H9 (cell line): ENCODE measurements at regions not wholly inside any gene's neighbourhood (a gene's known extent, or its start where the extent isn't known, plus 50 kb on each side); places are given as distances from the start of the nearest gene placed in this dataset.
"Not testable (repeated sequence)": the region's sequence is repeated elsewhere in the genome, so short reads cannot be mapped to it uniquely, and the experiment has no call there.

Experiments used
- DNase-seq: peaks from one replicate; pipeline ENCODE4 v3.0.0-alpha.2; 2017
- H2AFZ ChIP-seq: one replicate; pipeline ENCODE4 v1.6.1; 2013; ENCODE audit warnings: mild to moderate bottlenecking, low read length, control low read depth, moderate library complexity
- H2AK5ac ChIP-seq: 2 replicates; pipeline ENCODE4 v1.6.1; 2013; ENCODE audit warnings: low read length, control low read depth, mixed read lengths; ENCODE audit not compliant: insufficient read length
- H2BK120ac ChIP-seq: one replicate; pipeline ENCODE4 v1.6.1; 2013; ENCODE audit warnings: low read depth, mild to moderate bottlenecking, low read length, control low read depth, inconsistent platforms; ENCODE audit not compliant: poor library complexity, severe bottlenecking
- H2BK12ac ChIP-seq: 2 replicates; pipeline ENCODE4 v1.6.1; 2013; ENCODE audit warnings: low read length, control low read depth, mixed read lengths, low read depth; ENCODE audit not compliant: insufficient read length
- H2BK15ac ChIP-seq: 2 replicates; pipeline ENCODE4 v1.6.1; 2013; ENCODE audit warnings: low read depth, low read length, control low read depth
- H2BK20ac ChIP-seq: one replicate; pipeline ENCODE4 v1.6.1; 2013; ENCODE audit warnings: low read depth, mild to moderate bottlenecking, low read length, control low read depth, inconsistent platforms; ENCODE audit not compliant: poor library complexity, severe bottlenecking
- H2BK5ac ChIP-seq: 2 replicates; pipeline ENCODE4 v1.6.1; 2013; ENCODE audit warnings: low read length, control low read depth, mixed read lengths; ENCODE audit not compliant: insufficient read length
- H3K14ac ChIP-seq: 2 replicates; pipeline ENCODE4 v1.6.1; 2013; ENCODE audit warnings: low read length, control low read depth; ENCODE audit not compliant: insufficient read depth
- H3K18ac ChIP-seq: 2 replicates; pipeline ENCODE4 v1.6.1; 2013; ENCODE audit warnings: low read depth, mild to moderate bottlenecking, mixed read lengths, low read length, control low read depth; ENCODE audit not compliant: insufficient read length
- H3K23ac ChIP-seq: 2 replicates; pipeline ENCODE4 v1.6.1; 2013; ENCODE audit warnings: low read length, control low read depth, mixed read lengths, low read depth; ENCODE audit not compliant: insufficient read length
- H3K23me2 ChIP-seq: 2 replicates; pipeline ENCODE4 v1.6.1; 2013; ENCODE audit warnings: low read depth, mild to moderate bottlenecking, mixed read lengths, low read length, control low read depth; ENCODE audit not compliant: insufficient read length, poor library complexity, severe bottlenecking
- H3K27ac ChIP-seq: 2 replicates; pipeline ENCODE4 v1.5.1; 2013; ENCODE audit warnings: low read length, control low read depth, mixed read lengths, low read depth; ENCODE audit not compliant: insufficient read length
- H3K27me3 ChIP-seq: 2 replicates; pipeline ENCODE4 v1.6.1; 2013; ENCODE audit warnings: low read length, control low read depth, inconsistent platforms; ENCODE audit not compliant: insufficient read depth
- H3K4ac ChIP-seq: 2 replicates; pipeline ENCODE4 v1.6.1; 2013; ENCODE audit warnings: low read depth, mild to moderate bottlenecking, control low read depth, inconsistent platforms, low read length, moderate library complexity
- H3K4me1 ChIP-seq: 2 replicates; pipeline ENCODE4 v1.6.1; 2013; ENCODE audit warnings: low read length, control low read depth, inconsistent platforms; ENCODE audit not compliant: insufficient read depth
- H3K4me2 ChIP-seq: 2 replicates; pipeline ENCODE4 v1.6.1; 2013; ENCODE audit warnings: low read length, control low read depth, mixed read lengths; ENCODE audit not compliant: insufficient read length, insufficient read depth
- H3K56ac ChIP-seq: 2 replicates; pipeline ENCODE4 v1.6.1; 2013; ENCODE audit warnings: low read depth, mild to moderate bottlenecking, mixed read lengths, low read length, control low read depth; ENCODE audit not compliant: insufficient read length
- H3K79me1 ChIP-seq: 2 replicates; pipeline ENCODE4 v1.6.1; 2013; ENCODE audit warnings: low read depth, mild to moderate bottlenecking, moderate library complexity, low read length, control low read depth, inconsistent platforms; ENCODE audit not compliant: insufficient read depth, poor library complexity, severe bottlenecking
- H3K79me2 ChIP-seq: 2 replicates; pipeline ENCODE4 v1.6.1; 2013; ENCODE audit warnings: low read length, control low read depth, inconsistent platforms; ENCODE audit not compliant: insufficient read depth
- H3K9ac ChIP-seq: 2 replicates; pipeline ENCODE4 v1.6.1; 2013; ENCODE audit warnings: low read length, control low read depth, mixed read lengths; ENCODE audit not compliant: insufficient read length; ENCODE audit errors: extremely low read depth
- H3K9me3 ChIP-seq: one replicate; pipeline ENCODE4 v1.6.1; 2013; ENCODE audit warnings: low read depth, low read length, inconsistent platforms; ENCODE audit not compliant: control insufficient read depth
- H3T11ph ChIP-seq: one replicate; pipeline ENCODE4 v1.6.1; 2013; ENCODE audit warnings: mild to moderate bottlenecking, low read length, control low read depth, inconsistent platforms
- H4K20me1 ChIP-seq: one replicate; pipeline ENCODE4 v1.6.1; 2013; ENCODE audit not compliant: control insufficient read depth, insufficient read length, insufficient read depth
- H4K5ac ChIP-seq: 2 replicates; pipeline ENCODE4 v1.6.1; 2013; ENCODE audit warnings: low read depth, mild to moderate bottlenecking, mixed read lengths, low read length, control low read depth; ENCODE audit not compliant: insufficient read length
- H4K8ac ChIP-seq: replicated peaks from 2 replicates; pipeline ENCODE4 v1.6.1; 2013; ENCODE audit warnings: low read length, control low read depth, mixed read lengths, low read depth; ENCODE audit not compliant: insufficient read length
- H4K91ac ChIP-seq: 2 replicates; pipeline ENCODE4 v1.6.1; 2013; ENCODE audit warnings: low read depth, mild to moderate bottlenecking, moderate library complexity, mixed read lengths, low read length, control low read depth; ENCODE audit not compliant: insufficient read length
- H3K27ac Mint-ChIP-seq, 3 experiments: 2 replicates in 2 of 3; 3 replicates in 1 of 3; pipeline ENCODE4 v1.8.0; 2020 to 2021; ENCODE audit warnings: mixed read lengths in 3 of 3, mild to moderate bottlenecking in 1 of 3, moderate library complexity in 1 of 3
- H3K27me3 Mint-ChIP-seq: 2 replicates; pipeline ENCODE4 v1.8.0; 2021; ENCODE audit warnings: low read depth, mild to moderate bottlenecking, moderate library complexity, mixed read lengths
- H3K36me3 Mint-ChIP-seq, 3 experiments: 2 replicates in 2 of 3; 3 replicates in 1 of 3; pipeline ENCODE4 v1.8.0; 2020 to 2021; ENCODE audit warnings: low read depth in 3 of 3, mixed read lengths in 3 of 3; ENCODE audit not compliant: insufficient read depth in 1 of 3
- H3K4me1 Mint-ChIP-seq, 2 experiments: 2 replicates each; pipeline ENCODE4 v1.8.0; 2020; ENCODE audit warnings: mixed read lengths in 2 of 2
- H3K4me3 Mint-ChIP-seq, 2 experiments: 2 replicates in 1 of 2; 3 replicates in 1 of 2; pipeline ENCODE4 v1.8.0; 2020 to 2021; ENCODE audit warnings: mild to moderate bottlenecking in 2 of 2, mixed read lengths in 2 of 2, moderate library complexity in 1 of 2
- H3K9me3 Mint-ChIP-seq, 2 experiments: 2 replicates in 1 of 2; 3 replicates in 1 of 2; pipeline ENCODE4 v1.8.0; 2020; ENCODE audit warnings: mild to moderate bottlenecking in 2 of 2, mixed read lengths in 2 of 2, moderate library complexity in 1 of 2
- WGBS: extraction: QIAGEN DNeasy Blood & Tissue Kit; methylation state at CpG from one replicate; pipeline ENCODE4 v1.1.7; 2013; ENCODE audit warnings: missing lambda C conversion rate, low lambda C conversion rate, mixed read lengths; ENCODE audit not compliant: insufficient read length; ENCODE audit errors: extremely low coverage; 5-methylcytosine and 5-hydroxymethylcytosine counted together
- TF ChIP-seq, protein P1 (sequence below): fragments of 200-600 bp; sonication (generic); conservative IDR thresholded peaks from 3 replicates; pipeline ENCODE4 v1.8.0; 2021; ENCODE audit warnings: antibody characterized with exemption, mild to moderate bottlenecking

- Histone ChIP-seq H3K79me2 (no peaks in the 10 kb centered on the region), H3K79me1 (no peaks in the 10 kb centered on the region), H2AK5ac (no peak overlapping the region), H3K9ac (no peak overlapping the region), H3K14ac (no peak overlapping the region), H4K20me1 (no peaks in the 10 kb centered on the region), H3K4me2 (no peak overlapping the region), H4K8ac (no peak overlapping the region), H3K23ac (no peak overlapping the region), H3K18ac (no peak overlapping the region), H4K5ac (no peak overlapping the region), H2BK12ac (no peak overlapping the region), H3K9me3 (no peaks in the 10 kb centered on the region), H3K23me2 (no peaks in the 10 kb centered on the region), H3T11ph (no peak overlapping the region), H3K27me3 (no peaks in the 10 kb centered on the region), H2BK15ac (no peak overlapping the region), H3K4me1 (no peaks in the 10 kb centered on the region; the same call in 1 of the 2 replicates), H2BK5ac (no peak overlapping the region), H3K27ac (no peak overlapping the region), H2AFZ (no peak overlapping the region), H3K56ac (no peak overlapping the region), H2BK120ac (no peak overlapping the region), H2BK20ac (no peak overlapping the region), H3K4ac (no peak overlapping the region), H4K91ac (no peak overlapping the region)
- peaks cover 0 to 10% of the 10 kb centered on the region in 2 experiments; a peak in 2 of 5 replicates for H3K9me3 Mint-ChIP-seq
- peaks cover 19 to 24% of the 10 kb centered on the region in 2 experiments for H3K4me1 Mint-ChIP-seq
- no peaks in the 10 kb centered on the region for H3K27me3 Mint-ChIP-seq
- no peak for DNase-seq
- H3K27ac Mint-ChIP-seq: no peak overlapping the region
- H3K4me3 Mint-ChIP-seq: no peak overlapping the region
- peaks cover 6 to 9% (median 6%) of the 10 kb centered on the region in 3 experiments; a peak in 5 of 7 replicates for H3K36me3 Mint-ChIP-seq
- TF ChIP-seq, protein P1, sequence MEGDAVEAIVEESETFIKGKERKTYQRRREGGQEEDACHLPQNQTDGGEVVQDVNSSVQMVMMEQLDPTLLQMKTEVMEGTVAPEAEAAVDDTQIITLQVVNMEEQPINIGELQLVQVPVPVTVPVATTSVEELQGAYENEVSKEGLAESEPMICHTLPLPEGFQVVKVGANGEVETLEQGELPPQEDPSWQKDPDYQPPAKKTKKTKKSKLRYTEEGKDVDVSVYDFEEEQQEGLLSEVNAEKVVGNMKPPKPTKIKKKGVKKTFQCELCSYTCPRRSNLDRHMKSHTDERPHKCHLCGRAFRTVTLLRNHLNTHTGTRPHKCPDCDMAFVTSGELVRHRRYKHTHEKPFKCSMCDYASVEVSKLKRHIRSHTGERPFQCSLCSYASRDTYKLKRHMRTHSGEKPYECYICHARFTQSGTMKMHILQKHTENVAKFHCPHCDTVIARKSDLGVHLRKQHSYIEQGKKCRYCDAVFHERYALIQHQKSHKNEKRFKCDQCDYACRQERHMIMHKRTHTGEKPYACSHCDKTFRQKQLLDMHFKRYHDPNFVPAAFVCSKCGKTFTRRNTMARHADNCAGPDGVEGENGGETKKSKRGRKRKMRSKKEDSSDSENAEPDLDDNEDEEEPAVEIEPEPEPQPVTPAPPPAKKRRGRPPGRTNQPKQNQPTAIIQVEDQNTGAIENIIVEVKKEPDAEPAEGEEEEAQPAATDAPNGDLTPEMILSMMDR: no peak
Observed at GRCh38 chr2:193141998-193142397, 947.3 kb upstream of the TMEFF2 start.

- not testable (repeated sequence) for H4K20me1 ChIP-seq, H3K14ac ChIP-seq, H2AFZ ChIP-seq, H4K91ac ChIP-seq, H3K9ac ChIP-seq, H2BK120ac ChIP-seq, H2AK5ac ChIP-seq, H3K4me3 Mint-ChIP-seq, H2BK15ac ChIP-seq, H2BK20ac ChIP-seq, H3K27ac ChIP-seq, H3K9me3 Mint-ChIP-seq, H3K4me1 ChIP-seq, DNase-seq, H3K79me1 ChIP-seq, H4K5ac ChIP-seq, H3K4me2 ChIP-seq, H2BK12ac ChIP-seq, H3K36me3 Mint-ChIP-seq, H3K56ac ChIP-seq, H3K9me3 ChIP-seq, H3K23ac ChIP-seq, H3K27me3 ChIP-seq, H3K18ac ChIP-seq, H3K23me2 ChIP-seq, H3K27me3 Mint-ChIP-seq, H3K79me2 ChIP-seq, H3K4ac ChIP-seq, H4K8ac ChIP-seq, H2BK5ac ChIP-seq, H3T11ph ChIP-seq
- no CpG with 5 or more reads among the region's 1 CpG for WGBS
- Mint-ChIP-seq H3K4me1 (peaks cover 19 to 24% of the 10 kb centered on the region in 2 experiments), H3K27ac (peak overlapping the region in 1 of 3 experiments; percentile 63; a peak in 1 of 7 replicates)
Observed at GRCh38 chr2:193140895-193141294, 946.2 kb upstream of the TMEFF2 start.
